Fibroblast of the aortic adventitia (primary cell): ENCODE measurements at regions not wholly inside any gene's neighbourhood (a gene's known extent, or its start where the extent isn't known, plus 50 kb on each side); places are given as distances from the start of the nearest gene placed in this dataset.
A peak's percentile ranks its signal among the peaks of the same experiment; 100 is the strongest.

Experiments
- DNase-seq: peaks from one replicate; pipeline ENCODE4 v3.0.0-alpha.2; 2010; ENCODE audit warnings: low read depth
- H3K4me3 ChIP-seq: 2 replicates; pipeline ENCODE4 v1.5.1; 2011; ENCODE audit warnings: low read depth, mild to moderate bottlenecking, control low read depth, low read length, moderate library complexity
- CTCF ChIP-seq: IDR thresholded peaks from 2 replicates; pipeline ENCODE4 v1.5.1; 2011; ENCODE audit warnings: mild to moderate bottlenecking, low read length, control low read depth, inconsistent platforms; ENCODE audit not compliant: insufficient read depth

GRCh38 chr4:14644580-14645282, 357.6 kb upstream of the CPEB2 start:
- no peak for DNase-seq
- H3K4me3 ChIP-seq = no peak overlapping the region
- TF ChIP-seq CTCF = no peak

GRCh38 chr4:14646831-14647230, 355.4 kb upstream of the CPEB2 start:
- TF ChIP-seq CTCF = no peak
- DNase-seq = peak; percentile 43
- no peak overlapping the region for H3K4me3 ChIP-seq

- TF ChIP-seq CTCF = no peak
- peak; percentile 3 for DNase-seq
- H3K4me3 ChIP-seq = no peak overlapping the region
Observed at GRCh38 chr4:14650127-14650526, 352.2 kb upstream of the CPEB2 start.

- TF ChIP-seq CTCF = no peak
- no peak overlapping the region for H3K4me3 ChIP-seq
- no peak for DNase-seq
Observed at GRCh38 chr4:14652522-14652921, 349.8 kb upstream of the CPEB2 start.

- no peak for DNase-seq
- TF ChIP-seq CTCF = no peak
- H3K4me3 ChIP-seq = no peak overlapping the region
Observed at GRCh38 chr4:14653338-14653737, 348.9 kb upstream of the CPEB2 start.

- no peak overlapping the region for H3K4me3 ChIP-seq
- no peak for DNase-seq
- TF ChIP-seq CTCF = no peak
Observed at GRCh38 chr4:14659286-14659685, 343.0 kb upstream of the CPEB2 start.

- DNase-seq = no peak
- no peak for TF ChIP-seq CTCF
- H3K4me3 ChIP-seq = no peak overlapping the region
Observed at GRCh38 chr4:14667624-14668151, 334.6 kb upstream of the CPEB2 start.
